Dermis microvascular lymphatic vessel endothelial cell (primary cell): ENCODE measurements at regions not wholly inside any gene's neighbourhood (a gene's known extent, or its start where the extent isn't known, plus 50 kb on each side); places are given as distances from the start of the nearest gene placed in this dataset.
"Not testable (repeated sequence)": the region's sequence is repeated elsewhere in the genome, so short reads cannot be mapped to it uniquely, and the experiment has no call there.

Experiments
- DNase-seq, 2 donors: peaks; one replicate each; pipeline versions ENCODE4 v3.0.0 to v3.0.0-alpha.2; 2010; ENCODE audit warnings: low read depth in 2 of 2

- no peak for DNase-seq
Measured at GRCh38 chr1:213417225-213417820, 366.3 kb downstream of the RPS6KC1 start.

- DNase-seq: no peak
Measured at GRCh38 chr1:213417846-213418245, 366.8 kb downstream of the RPS6KC1 start.

GRCh38 chr1:213418268-213419071, 367.4 kb downstream of the RPS6KC1 start:
- DNase-seq: no peak

GRCh38 chr1:213419401-213420030, 368.5 kb downstream of the RPS6KC1 start:
- DNase-seq: no peak

- DNase-seq: not testable (repeated sequence)
Measured at GRCh38 chr1:213421178-213421577, 370.1 kb downstream of the RPS6KC1 start.

- DNase-seq: no peak
Measured at GRCh38 chr1:213423041-213423440, 372.0 kb downstream of the RPS6KC1 start.

GRCh38 chr1:213423605-213424004, 372.6 kb downstream of the RPS6KC1 start:
- DNase-seq: no peak

- DNase-seq: no peak
Measured at GRCh38 chr1:213425376-213426030, 374.5 kb downstream of the RPS6KC1 start.

GRCh38 chr1:213429642-213430041, 378.6 kb downstream of the RPS6KC1 start:
- DNase-seq: no peak

- DNase-seq: no peak
Measured at GRCh38 chr1:213435715-213436114, 384.7 kb downstream of the RPS6KC1 start.

- no peak for DNase-seq
Measured at GRCh38 chr1:213438339-213438738, 387.3 kb downstream of the RPS6KC1 start.

GRCh38 chr1:213439703-213440102, 388.7 kb downstream of the RPS6KC1 start:
- no peak for DNase-seq

GRCh38 chr1:213440766-213441165, 389.7 kb downstream of the RPS6KC1 start:
- no peak for DNase-seq

- no peak for DNase-seq
Measured at GRCh38 chr1:213443415-213443814, 392.4 kb downstream of the RPS6KC1 start.

- DNase-seq: no peak
Measured at GRCh38 chr1:213444224-213444623, 393.2 kb downstream of the RPS6KC1 start.

- DNase-seq: no peak
Measured at GRCh38 chr1:213446496-213446895, 395.5 kb downstream of the RPS6KC1 start.

GRCh38 chr1:213448360-213448759, 397.3 kb downstream of the RPS6KC1 start:
- no peak for DNase-seq

- DNase-seq: no peak
Measured at GRCh38 chr1:213448776-213449175, 397.7 kb downstream of the RPS6KC1 start.

GRCh38 chr1:213452501-213452900, 401.5 kb downstream of the RPS6KC1 start:
- DNase-seq: no peak

GRCh38 chr1:213457186-213457585, 406.1 kb downstream of the RPS6KC1 start:
- DNase-seq: no peak

GRCh38 chr1:213457733-213458132, 406.7 kb downstream of the RPS6KC1 start:
- no peak for DNase-seq

GRCh38 chr1:213462374-213462773, 411.3 kb downstream of the RPS6KC1 start:
- DNase-seq: not testable (repeated sequence)
